ENCODE measurements at regions not wholly inside any gene's neighbourhood (a gene's known extent, or its start where the extent isn't known, plus 50 kb on each side); places are given as distances from the start of the nearest gene placed in this dataset.

- no peak overlapping the region for H3K4me3 ChIP-seq (ENCODE audit: low read length)
- DNase-seq (ENCODE audit: low read depth) = no peak
- TF ChIP-seq CTCF (IDR thresholded peaks at IDR 0.05; ENCODE audit: insufficient read depth, low read depth, low read length, missing control alignments) = no peak
Measured at GRCh38 chr11:15300341-15300740, 185.6 kb downstream of the INSC start.

- DNase-seq (ENCODE audit: low read depth) = no peak
- H3K4me3 ChIP-seq (ENCODE audit: low read length) = no peak overlapping the region
- TF ChIP-seq CTCF (IDR thresholded peaks at IDR 0.05; ENCODE audit: insufficient read depth, low read depth, low read length, missing control alignments) = no peak
Measured at GRCh38 chr11:15307619-15308024, 192.9 kb downstream of the INSC start.

- TF ChIP-seq CTCF (IDR thresholded peaks at IDR 0.05; ENCODE audit: insufficient read depth, low read depth, low read length, missing control alignments) = no peak
- H3K4me3 ChIP-seq (ENCODE audit: low read length) = no peak overlapping the region
- no peak for DNase-seq (ENCODE audit: low read depth)
Measured at GRCh38 chr11:15308840-15309239, 194.1 kb downstream of the INSC start.

- no peak for TF ChIP-seq CTCF (IDR thresholded peaks at IDR 0.05; ENCODE audit: insufficient read depth, low read depth, low read length, missing control alignments)
Measured at GRCh38 chr11:15309296-15309695, 194.6 kb downstream of the INSC start.

GRCh38 chr11:15313862-15314261 is 199.1 kb downstream of the INSC start:
- TF ChIP-seq CTCF (IDR thresholded peaks at IDR 0.05; ENCODE audit: insufficient read depth, low read depth, low read length, missing control alignments) = no peak
- no peak for DNase-seq (ENCODE audit: low read depth)
- no peak overlapping the region for H3K4me3 ChIP-seq (ENCODE audit: low read length)

More at GRCh38 chr11:15309296-15309695, 194.6 kb downstream of the INSC start:
- peak; percentile 7 for DNase-seq (ENCODE audit: low read depth)
- no peak overlapping the region for H3K4me3 ChIP-seq (ENCODE audit: low read length)

- no peak overlapping the region for H3K4me3 ChIP-seq (ENCODE audit: low read length)
- no peak for DNase-seq (ENCODE audit: low read depth)
- TF ChIP-seq CTCF (IDR thresholded peaks at IDR 0.05; ENCODE audit: insufficient read depth, low read depth, low read length, missing control alignments) = no peak
Measured at GRCh38 chr11:15318814-15319213, 204.1 kb downstream of the INSC start.

- no peak for TF ChIP-seq CTCF (IDR thresholded peaks at IDR 0.05; ENCODE audit: insufficient read depth, low read depth, low read length, missing control alignments)
- DNase-seq (ENCODE audit: low read depth) = no peak
- no peak overlapping the region for H3K4me3 ChIP-seq (ENCODE audit: low read length)
Measured at GRCh38 chr11:15326520-15326919, 211.8 kb downstream of the INSC start.

All from epithelial cell of esophagus (primary cell).